PC-3 (cell line): ENCODE measurements at regions not wholly inside any gene's neighbourhood (a gene's known extent, or its start where the extent isn't known, plus 50 kb on each side); places are given as distances from the start of the nearest gene placed in this dataset.

Experiments
- ATAC-seq: fragments of 200-7000 bp; cut with Tn5 transposase; 2 replicates; pipeline ENCODE4 v1.9.1; 2020; ENCODE audit warnings: mild to moderate bottlenecking, moderate library complexity
- BruUV-seq: library from RNA; stranded (reverse); fragments of 400-500 nt; replicated peaks from 2 replicates; lab custom pipeline; 2021; lab: Mats Ljungman, UMichigan
- CTCF ChIA-PET: fragments of 300-600 bp; sonication (Branson Sonifier 250); formaldehyde crosslinking; loops from one replicate; lab custom pipeline; 2022; ENCODE audit warnings: antibody characterized with exemption; lab: Charles Lee
- POLR2A ChIA-PET: fragments of 300-600 bp; sonication (Branson Sonifier 250); formaldehyde crosslinking; loops from one replicate; lab custom pipeline; 2022; ENCODE audit warnings: antibody characterized with exemption; ENCODE audit not compliant: unreplicated experiment; lab: Charles Lee
- DNase-seq: peaks from one replicate; pipeline ENCODE4 v3.0.0-alpha.2; 2015
- H2AFZ ChIP-seq: fragments of 300-600 bp; sonication (generic); 2 replicates; pipeline ENCODE4 v1.6.0; 2016; ENCODE audit warnings: antibody characterized with exemption, low read length
- H3F3A ChIP-seq: fragments of 300-600 bp; sonication (generic); one replicate; pipeline ENCODE4 v1.6.0; 2017; ENCODE audit warnings: antibody characterized with exemption, low read length, control low read depth, mild to moderate bottlenecking; ENCODE audit not compliant: unreplicated experiment
- H3K27ac ChIP-seq: fragments of 300-600 bp; sonication (generic); 2 replicates; pipeline ENCODE4 v1.5.1; 2016; ENCODE audit warnings: mild to moderate bottlenecking, low read length
- H3K27me3 ChIP-seq: fragments of 300-600 bp; sonication (generic); 2 replicates; pipeline ENCODE4 v1.6.1; 2016; ENCODE audit warnings: low read length, mixed read lengths
- H3K36me3 ChIP-seq: fragments of 300-600 bp; sonication (generic); 2 replicates; pipeline ENCODE4 v1.6.1; 2016; ENCODE audit warnings: low read depth, mixed run types, low read length, mixed read lengths
- H3K4me1 ChIP-seq: fragments of 300-600 bp; sonication (generic); 2 replicates; pipeline ENCODE4 v1.5.1; 2016; ENCODE audit warnings: low read length; ENCODE audit not compliant: insufficient read depth
- H3K4me2 ChIP-seq: fragments of 300-600 bp; sonication (generic); 2 replicates; pipeline ENCODE4 v1.6.0; 2016; ENCODE audit warnings: low read length
- H3K4me3 ChIP-seq: fragments of 300-600 bp; sonication (generic); 2 replicates; pipeline ENCODE4 v1.5.1; 2016; ENCODE audit warnings: mild to moderate bottlenecking, low read length, mixed read lengths
- H3K79me2 ChIP-seq: fragments of 300-600 bp; sonication (generic); 2 replicates; pipeline ENCODE4 v1.6.1; 2017; ENCODE audit warnings: low read length, mixed read lengths
- H3K9ac ChIP-seq: fragments of 300-600 bp; sonication (generic); 2 replicates; pipeline ENCODE4 v1.6.0; 2016; ENCODE audit warnings: mild to moderate bottlenecking, low read length
- H3K9me2 ChIP-seq: fragments of 300-600 bp; sonication (generic); replicated peaks from 2 replicates; pipeline ENCODE4 v1.6.1; 2016; ENCODE audit warnings: mixed run types, low read length, mixed read lengths
- H3K9me3 ChIP-seq: fragments of 300-600 bp; sonication (generic); 2 replicates; pipeline ENCODE4 v1.6.1; 2016; ENCODE audit warnings: low read length, mixed read lengths
- H4K20me1 ChIP-seq: fragments of 300-600 bp; sonication (generic); 2 replicates; pipeline ENCODE4 v1.6.1; 2016; ENCODE audit warnings: low read length, mixed read lengths
- EZH2 ChIP-seq: fragments of 300-600 bp; sonication (generic); IDR thresholded peaks from one replicate; pipeline ENCODE4 v1.6.1; 2017; ENCODE audit warnings: antibody characterized with exemption, mild to moderate bottlenecking, low read length; ENCODE audit not compliant: unreplicated experiment
- EZH2phosphoT487 ChIP-seq: fragments of 300-600 bp; sonication (generic); IDR thresholded peaks from 2 replicates; pipeline ENCODE4 v1.6.1; 2018; ENCODE audit warnings: mild to moderate bottlenecking, antibody characterized with exemption, low read length, borderline replicate concordance
- intact Hi-C: fragments of 100-400 bp; cut with micrococcal nuclease; formaldehyde crosslinking; loops from 2 replicates; pipeline ENCODE4 v1.9.0; 2023
- TF ChIP-seq, protein P1 (sequence below): fragments of 300-600 bp; sonication (generic); conservative IDR thresholded peaks from 2 replicates; pipeline ENCODE4 v1.5.1; 2017; ENCODE audit warnings: antibody characterized with exemption, low read depth, mild to moderate bottlenecking, low read length

- Histone ChIP-seq H3K9me2 (no peaks in the 10 kb centered on the region), H3K4me1 (no peaks in the 10 kb centered on the region), H3F3A (no peaks in the 10 kb centered on the region), H3K27me3 (peaks cover 80% of the 10 kb centered on the region), H3K4me3 (no peak overlapping the region), H3K79me2 (no peaks in the 10 kb centered on the region), H3K27ac (no peak overlapping the region), H3K36me3 (no peaks in the 10 kb centered on the region), H4K20me1 (no peaks in the 10 kb centered on the region), H3K9me3 (no peaks in the 10 kb centered on the region), H2AFZ (no peak overlapping the region), H3K9ac (no peak overlapping the region), H3K4me2 (no peak overlapping the region)
- intact Hi-C loops = no loop called here
- ChIA-PET POLR2A (no interaction called here), CTCF (no interaction called here)
- DNase-seq (no peak), ATAC-seq (no peak)
- no peak for TF ChIP-seq EZH2
- TF ChIP-seq EZH2phosphoT487 = no peak
- TF ChIP-seq, protein P1, sequence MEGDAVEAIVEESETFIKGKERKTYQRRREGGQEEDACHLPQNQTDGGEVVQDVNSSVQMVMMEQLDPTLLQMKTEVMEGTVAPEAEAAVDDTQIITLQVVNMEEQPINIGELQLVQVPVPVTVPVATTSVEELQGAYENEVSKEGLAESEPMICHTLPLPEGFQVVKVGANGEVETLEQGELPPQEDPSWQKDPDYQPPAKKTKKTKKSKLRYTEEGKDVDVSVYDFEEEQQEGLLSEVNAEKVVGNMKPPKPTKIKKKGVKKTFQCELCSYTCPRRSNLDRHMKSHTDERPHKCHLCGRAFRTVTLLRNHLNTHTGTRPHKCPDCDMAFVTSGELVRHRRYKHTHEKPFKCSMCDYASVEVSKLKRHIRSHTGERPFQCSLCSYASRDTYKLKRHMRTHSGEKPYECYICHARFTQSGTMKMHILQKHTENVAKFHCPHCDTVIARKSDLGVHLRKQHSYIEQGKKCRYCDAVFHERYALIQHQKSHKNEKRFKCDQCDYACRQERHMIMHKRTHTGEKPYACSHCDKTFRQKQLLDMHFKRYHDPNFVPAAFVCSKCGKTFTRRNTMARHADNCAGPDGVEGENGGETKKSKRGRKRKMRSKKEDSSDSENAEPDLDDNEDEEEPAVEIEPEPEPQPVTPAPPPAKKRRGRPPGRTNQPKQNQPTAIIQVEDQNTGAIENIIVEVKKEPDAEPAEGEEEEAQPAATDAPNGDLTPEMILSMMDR = no peak
- BruUV-seq = no TSS peak
Observed at GRCh38 chr1:112061901-112062320, 72.4 kb upstream of the KCND3 start.

DNA sequence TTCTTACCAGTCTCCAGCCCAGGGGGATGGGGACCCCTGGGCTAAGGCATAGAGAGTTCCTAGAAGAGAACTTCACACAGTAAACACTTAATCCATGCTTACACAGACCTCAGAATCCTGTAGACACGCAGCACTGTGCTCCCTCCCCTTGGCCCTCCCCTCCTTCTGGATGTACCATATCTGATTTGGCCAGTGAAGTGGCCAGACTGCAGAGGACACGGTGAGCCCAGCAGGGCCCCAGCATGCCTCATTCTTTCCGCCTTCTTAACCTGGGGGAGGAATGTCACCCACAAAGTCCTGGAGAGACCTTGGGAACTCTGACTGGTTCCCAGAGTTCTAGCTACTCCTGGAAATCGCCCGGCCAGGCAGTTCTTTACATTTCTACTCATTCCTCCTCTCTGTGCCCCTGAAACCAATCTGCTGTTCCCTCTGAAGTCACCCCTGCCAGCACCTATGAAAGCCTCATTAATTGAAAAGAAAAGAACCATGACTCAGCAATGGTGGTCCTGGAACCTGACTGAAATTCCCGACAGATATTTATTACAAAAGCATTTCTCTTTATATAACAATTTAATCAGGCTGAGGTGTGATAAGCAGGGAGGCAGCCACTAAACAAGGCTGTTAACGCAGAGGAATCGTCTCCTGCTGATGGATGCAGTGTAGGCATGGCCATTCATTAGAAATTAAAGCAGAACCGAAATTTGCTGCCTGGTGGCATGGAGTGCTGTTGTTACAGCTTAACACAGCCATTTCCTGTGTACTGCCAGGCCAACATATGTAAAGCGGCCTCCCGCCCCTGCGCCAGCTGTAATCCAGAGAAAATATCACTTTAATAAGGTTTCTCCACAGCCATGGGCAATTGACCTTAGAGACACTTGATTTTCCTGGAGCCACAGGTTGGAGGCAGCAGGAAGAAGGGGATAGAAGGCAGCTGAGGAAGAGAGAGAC is 74.6 kb upstream of the KCND3 start:
- Histone ChIP-seq H3K36me3 (no peaks in the 10 kb centered on the region), H4K20me1 (no peaks in the 10 kb centered on the region), H3K9ac (no peak overlapping the region), H3K4me1 (no peaks in the 10 kb centered on the region), H2AFZ (no peak overlapping the region), H3F3A (no peaks in the 10 kb centered on the region), H3K9me2 (no peaks in the 10 kb centered on the region), H3K27ac (no peak overlapping the region), H3K9me3 (no peaks in the 10 kb centered on the region), H3K27me3 (peaks cover 70% of the 10 kb centered on the region), H3K79me2 (no peaks in the 10 kb centered on the region), H3K4me3 (no peak overlapping the region), H3K4me2 (no peak overlapping the region)
- CTCF ChIA-PET = no interaction called here
- intact Hi-C loops = no loop called here
- ATAC-seq = no peak
- no peak for DNase-seq
- POLR2A ChIA-PET = no interaction called here
- TF ChIP-seq EZH2phosphoT487 (no peak), EZH2 (no peak)
- TF ChIP-seq, protein P1 = no peak
- BruUV-seq = no TSS peak

GRCh38 chr1:112067989-112068388 is 78.5 kb upstream of the KCND3 start:
- Histone ChIP-seq H3K4me2 (no peak overlapping the region), H3K9me2 (no peaks in the 10 kb centered on the region), H3K36me3 (no peaks in the 10 kb centered on the region), H3K4me1 (no peaks in the 10 kb centered on the region), H3K9ac (no peak overlapping the region), H3K27ac (no peak overlapping the region), H3K9me3 (no peaks in the 10 kb centered on the region), H3K4me3 (no peak overlapping the region), H4K20me1 (no peaks in the 10 kb centered on the region), H3K79me2 (no peaks in the 10 kb centered on the region), H3K27me3 (peaks cover 44% of the 10 kb centered on the region), H2AFZ (no peak overlapping the region), H3F3A (no peaks in the 10 kb centered on the region)
- CTCF ChIA-PET = no interaction called here
- intact Hi-C loops = no loop called here
- no TSS peak for BruUV-seq
- TF ChIP-seq, protein P1 = no peak
- TF ChIP-seq EZH2 (no peak), EZH2phosphoT487 (no peak)
- ATAC-seq = no peak
- POLR2A ChIA-PET = no interaction called here
- no peak for DNase-seq
